PC-3 (cell line): ENCODE measurements at regions not wholly inside any gene's neighbourhood (a gene's known extent, or its start where the extent isn't known, plus 50 kb on each side); places are given as distances from the start of the nearest gene placed in this dataset.

Source experiments
- ATAC-seq: fragments of 200-7000 bp; cut with Tn5 transposase; 2 replicates; pipeline ENCODE4 v1.9.1; 2020; ENCODE audit warnings: mild to moderate bottlenecking, moderate library complexity
- BruUV-seq: library from RNA; stranded (reverse); fragments of 400-500 nt; replicated peaks from 2 replicates; lab custom pipeline; 2021; lab: Mats Ljungman, UMichigan
- CTCF ChIA-PET: fragments of 300-600 bp; sonication (Branson Sonifier 250); formaldehyde crosslinking; loops from one replicate; lab custom pipeline; 2022; ENCODE audit warnings: antibody characterized with exemption; lab: Charles Lee
- POLR2A ChIA-PET: fragments of 300-600 bp; sonication (Branson Sonifier 250); formaldehyde crosslinking; loops from one replicate; lab custom pipeline; 2022; ENCODE audit warnings: antibody characterized with exemption; ENCODE audit not compliant: unreplicated experiment; lab: Charles Lee
- DNase-seq: peaks from one replicate; pipeline ENCODE4 v3.0.0-alpha.2; 2015
- H2AFZ ChIP-seq: fragments of 300-600 bp; sonication (generic); 2 replicates; pipeline ENCODE4 v1.6.0; 2016; ENCODE audit warnings: antibody characterized with exemption, low read length
- H3F3A ChIP-seq: fragments of 300-600 bp; sonication (generic); one replicate; pipeline ENCODE4 v1.6.0; 2017; ENCODE audit warnings: antibody characterized with exemption, low read length, control low read depth, mild to moderate bottlenecking; ENCODE audit not compliant: unreplicated experiment
- H3K27ac ChIP-seq: fragments of 300-600 bp; sonication (generic); 2 replicates; pipeline ENCODE4 v1.5.1; 2016; ENCODE audit warnings: mild to moderate bottlenecking, low read length
- H3K27me3 ChIP-seq: fragments of 300-600 bp; sonication (generic); 2 replicates; pipeline ENCODE4 v1.6.1; 2016; ENCODE audit warnings: low read length, mixed read lengths
- H3K36me3 ChIP-seq: fragments of 300-600 bp; sonication (generic); 2 replicates; pipeline ENCODE4 v1.6.1; 2016; ENCODE audit warnings: low read depth, mixed run types, low read length, mixed read lengths
- H3K4me1 ChIP-seq: fragments of 300-600 bp; sonication (generic); 2 replicates; pipeline ENCODE4 v1.5.1; 2016; ENCODE audit warnings: low read length; ENCODE audit not compliant: insufficient read depth
- H3K4me2 ChIP-seq: fragments of 300-600 bp; sonication (generic); 2 replicates; pipeline ENCODE4 v1.6.0; 2016; ENCODE audit warnings: low read length
- H3K4me3 ChIP-seq: fragments of 300-600 bp; sonication (generic); 2 replicates; pipeline ENCODE4 v1.5.1; 2016; ENCODE audit warnings: mild to moderate bottlenecking, low read length, mixed read lengths
- H3K79me2 ChIP-seq: fragments of 300-600 bp; sonication (generic); 2 replicates; pipeline ENCODE4 v1.6.1; 2017; ENCODE audit warnings: low read length, mixed read lengths
- H3K9ac ChIP-seq: fragments of 300-600 bp; sonication (generic); 2 replicates; pipeline ENCODE4 v1.6.0; 2016; ENCODE audit warnings: mild to moderate bottlenecking, low read length
- H3K9me2 ChIP-seq: fragments of 300-600 bp; sonication (generic); replicated peaks from 2 replicates; pipeline ENCODE4 v1.6.1; 2016; ENCODE audit warnings: mixed run types, low read length, mixed read lengths
- H3K9me3 ChIP-seq: fragments of 300-600 bp; sonication (generic); 2 replicates; pipeline ENCODE4 v1.6.1; 2016; ENCODE audit warnings: low read length, mixed read lengths
- H4K20me1 ChIP-seq: fragments of 300-600 bp; sonication (generic); 2 replicates; pipeline ENCODE4 v1.6.1; 2016; ENCODE audit warnings: low read length, mixed read lengths
- EZH2 ChIP-seq: fragments of 300-600 bp; sonication (generic); IDR thresholded peaks from one replicate; pipeline ENCODE4 v1.6.1; 2017; ENCODE audit warnings: antibody characterized with exemption, mild to moderate bottlenecking, low read length; ENCODE audit not compliant: unreplicated experiment
- EZH2phosphoT487 ChIP-seq: fragments of 300-600 bp; sonication (generic); IDR thresholded peaks from 2 replicates; pipeline ENCODE4 v1.6.1; 2018; ENCODE audit warnings: mild to moderate bottlenecking, antibody characterized with exemption, low read length, borderline replicate concordance
- intact Hi-C: fragments of 100-400 bp; cut with micrococcal nuclease; formaldehyde crosslinking; loops from 2 replicates; pipeline ENCODE4 v1.9.0; 2023
- TF ChIP-seq, protein P1 (sequence below): fragments of 300-600 bp; sonication (generic); conservative IDR thresholded peaks from 2 replicates; pipeline ENCODE4 v1.5.1; 2017; ENCODE audit warnings: antibody characterized with exemption, low read depth, mild to moderate bottlenecking, low read length

DNA sequence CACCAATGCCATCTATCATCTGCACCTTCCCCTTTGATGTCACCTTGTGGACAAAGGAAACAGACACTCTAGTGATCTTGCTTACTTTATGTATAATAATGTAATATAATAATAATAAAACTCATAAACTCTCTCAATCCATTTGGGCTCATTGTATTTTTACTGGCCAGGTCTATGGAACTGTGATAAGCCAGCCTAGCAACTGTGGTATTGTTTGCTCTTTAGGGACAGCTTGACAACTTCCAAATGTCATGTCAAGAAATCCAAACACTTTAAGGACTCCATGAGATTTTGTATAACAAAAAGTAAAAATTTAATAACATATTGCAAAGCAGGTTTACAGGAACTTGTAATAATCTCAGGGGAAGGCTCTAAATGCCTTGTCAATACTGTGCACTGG lies 1163.4 kb upstream of the TMPRSS15 start:
- Histone ChIP-seq H3F3A (no peaks in the 10 kb centered on the region), H3K9ac (no peak overlapping the region), H3K4me3 (no peak overlapping the region), H3K79me2 (no peaks in the 10 kb centered on the region), H3K9me2 (no peaks in the 10 kb centered on the region), H3K27ac (no peak overlapping the region), H3K9me3 (0 out of 2 replicates have a peak, but pooled peaks cover 12% of the 10 kb centered on the region), H3K4me1 (no peaks in the 10 kb centered on the region), H3K4me2 (no peak overlapping the region), H3K27me3 (no peaks in the 10 kb centered on the region), H2AFZ (no peak overlapping the region), H4K20me1 (no peaks in the 10 kb centered on the region), H3K36me3 (no peaks in the 10 kb centered on the region)
- CTCF ChIA-PET, result no interaction called here
- DNase-seq, result no peak
- no peak for ATAC-seq
- no TSS peak for BruUV-seq
- intact Hi-C loops, result no loop called here
- TF ChIP-seq EZH2phosphoT487, result no peak
- TF ChIP-seq EZH2, result no peak
- TF ChIP-seq, protein P1, sequence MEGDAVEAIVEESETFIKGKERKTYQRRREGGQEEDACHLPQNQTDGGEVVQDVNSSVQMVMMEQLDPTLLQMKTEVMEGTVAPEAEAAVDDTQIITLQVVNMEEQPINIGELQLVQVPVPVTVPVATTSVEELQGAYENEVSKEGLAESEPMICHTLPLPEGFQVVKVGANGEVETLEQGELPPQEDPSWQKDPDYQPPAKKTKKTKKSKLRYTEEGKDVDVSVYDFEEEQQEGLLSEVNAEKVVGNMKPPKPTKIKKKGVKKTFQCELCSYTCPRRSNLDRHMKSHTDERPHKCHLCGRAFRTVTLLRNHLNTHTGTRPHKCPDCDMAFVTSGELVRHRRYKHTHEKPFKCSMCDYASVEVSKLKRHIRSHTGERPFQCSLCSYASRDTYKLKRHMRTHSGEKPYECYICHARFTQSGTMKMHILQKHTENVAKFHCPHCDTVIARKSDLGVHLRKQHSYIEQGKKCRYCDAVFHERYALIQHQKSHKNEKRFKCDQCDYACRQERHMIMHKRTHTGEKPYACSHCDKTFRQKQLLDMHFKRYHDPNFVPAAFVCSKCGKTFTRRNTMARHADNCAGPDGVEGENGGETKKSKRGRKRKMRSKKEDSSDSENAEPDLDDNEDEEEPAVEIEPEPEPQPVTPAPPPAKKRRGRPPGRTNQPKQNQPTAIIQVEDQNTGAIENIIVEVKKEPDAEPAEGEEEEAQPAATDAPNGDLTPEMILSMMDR, result no peak
- POLR2A ChIA-PET, result no interaction called here

DNA sequence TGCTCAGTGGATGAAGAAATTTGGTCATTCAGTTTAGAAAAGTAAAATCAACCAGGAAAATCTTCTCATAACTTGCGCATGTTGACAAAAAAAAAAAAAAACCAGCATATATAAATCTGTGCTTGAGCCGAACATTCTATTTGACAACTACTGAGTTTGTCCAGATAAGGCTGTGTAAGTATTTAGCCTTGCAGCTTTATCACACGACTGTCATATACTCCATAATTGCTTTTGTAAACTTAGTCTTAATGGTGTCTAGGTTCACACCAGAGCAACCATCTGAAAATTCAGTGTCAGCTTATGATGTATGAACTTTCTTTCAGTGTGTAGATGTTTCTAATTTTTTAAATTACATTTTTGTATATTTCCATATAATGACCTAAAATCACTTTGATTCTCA lies 1173.8 kb upstream of the TMPRSS15 start:
- DNase-seq (no peak), ATAC-seq (no peak)
- Histone ChIP-seq H3F3A (no peaks in the 10 kb centered on the region), H3K36me3 (no peaks in the 10 kb centered on the region), H3K4me3 (no peak overlapping the region), H4K20me1 (no peaks in the 10 kb centered on the region), H3K4me1 (no peaks in the 10 kb centered on the region), H3K79me2 (no peaks in the 10 kb centered on the region), H3K27ac (no peak overlapping the region), H3K4me2 (no peak overlapping the region), H3K9ac (no peak overlapping the region), H2AFZ (no peak overlapping the region), H3K27me3 (no peaks in the 10 kb centered on the region), H3K9me3 (no peaks in the 10 kb centered on the region), H3K9me2 (no peaks in the 10 kb centered on the region)
- POLR2A ChIA-PET, result no interaction called here
- intact Hi-C loops, result no loop called here
- CTCF ChIA-PET, result no interaction called here
- TF ChIP-seq EZH2, result no peak
- TF ChIP-seq, protein P1, result no peak
- TF ChIP-seq EZH2phosphoT487, result no peak
- no TSS peak for BruUV-seq

DNA sequence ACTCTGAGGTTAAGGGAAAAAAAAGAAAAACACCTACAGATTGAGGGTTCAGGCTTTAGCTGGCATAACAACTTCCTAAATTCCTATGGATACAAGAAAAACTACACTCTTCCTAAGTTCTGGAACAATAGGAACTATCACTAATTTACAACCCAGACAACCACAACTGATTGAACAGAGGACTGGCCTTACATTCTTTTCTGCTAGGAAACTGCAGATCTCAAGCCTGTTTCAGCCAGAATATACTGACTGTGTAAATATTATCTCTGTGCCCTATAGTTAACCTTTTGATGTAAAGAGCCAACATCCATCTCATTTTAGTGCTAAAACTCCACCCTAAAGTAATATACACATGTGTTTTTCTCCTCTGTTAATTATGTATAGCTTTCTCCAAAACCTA lies 1186.5 kb upstream of the TMPRSS15 start:
- no peak overlapping the region for H3K4me2 ChIP-seq
- DNase-seq (no peak), ATAC-seq (no peak)
- H3K4me3 ChIP-seq, result no peak overlapping the region
- peaks cover 3% of the 10 kb centered on the region; the same call in 1 of the 2 replicates for H3K9me3 ChIP-seq
- H3K27me3 ChIP-seq, result no peaks in the 10 kb centered on the region
- no peaks in the 10 kb centered on the region for H4K20me1 ChIP-seq
- no TSS peak for BruUV-seq
- ChIA-PET POLR2A (no interaction called here), CTCF (no interaction called here)
- H3K27ac ChIP-seq, result no peak overlapping the region
- no peaks in the 10 kb centered on the region for H3F3A ChIP-seq
- TF ChIP-seq EZH2phosphoT487, result no peak
- no peak for TF ChIP-seq EZH2
- TF ChIP-seq, protein P1, result no peak
- intact Hi-C loops, result no loop called here
- H3K4me1 ChIP-seq, result no peaks in the 10 kb centered on the region
- H3K79me2 ChIP-seq, result no peaks in the 10 kb centered on the region
- no peak overlapping the region for H3K9ac ChIP-seq
- H2AFZ ChIP-seq, result no peak overlapping the region
- no peaks in the 10 kb centered on the region for H3K36me3 ChIP-seq
- H3K9me2 ChIP-seq, result no peaks in the 10 kb centered on the region
